ENCODE measurements at regions not wholly inside any gene's neighbourhood (a gene's known extent, or its start where the extent isn't known, plus 50 kb on each side); places are given as distances from the start of the nearest gene placed in this dataset.

DNA sequence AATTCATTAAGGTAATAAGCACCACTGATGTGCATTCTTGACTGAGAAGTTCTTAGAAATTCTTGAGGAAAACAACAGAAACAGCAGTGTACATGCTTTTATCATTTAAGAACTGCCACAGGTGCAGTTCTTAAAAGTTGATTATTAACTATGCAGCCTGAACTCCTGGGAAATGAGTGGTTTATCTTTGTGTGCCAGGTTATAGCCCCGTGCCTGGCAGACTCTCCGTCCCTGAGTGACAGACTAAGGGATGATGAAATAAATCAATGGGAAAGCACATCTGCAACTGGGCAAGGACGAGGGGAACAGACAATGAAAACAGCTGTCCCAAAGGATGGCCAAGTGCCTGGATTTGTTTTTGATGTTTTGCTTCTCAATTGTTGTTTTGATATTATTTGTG lies 84.4 kb upstream of the SPATA13 start:
- no peak for TF ChIP-seq CTCF (conservative IDR thresholded peaks at IDR 0.05)
- no peak for TF ChIP-seq ZFX (IDR thresholded peaks at IDR 0.05)
